Stimulated activated CD4-positive, alpha-beta T cell treated with anti-CD3 and anti-CD28 coated beads, Interleukin-2, amount 100 ng/mL, for 24 hours (primary cell): ENCODE measurements at regions not wholly inside any gene's neighbourhood (a gene's known extent, or its start where the extent isn't known, plus 50 kb on each side); places are given as distances from the start of the nearest gene placed in this dataset.
"Not testable (repeated sequence)": the region's sequence is repeated elsewhere in the genome, so short reads cannot be mapped to it uniquely, and the experiment has no call there.

Source experiments
- DNase-seq, 2 donors: peaks; one replicate each; pipeline ENCODE4 v3.0.0-alpha.2; 2020

GRCh38 chr9:103427696-103428095, 432.6 kb downstream of the CYLC2 start:
- DNase-seq = no peak

DNA sequence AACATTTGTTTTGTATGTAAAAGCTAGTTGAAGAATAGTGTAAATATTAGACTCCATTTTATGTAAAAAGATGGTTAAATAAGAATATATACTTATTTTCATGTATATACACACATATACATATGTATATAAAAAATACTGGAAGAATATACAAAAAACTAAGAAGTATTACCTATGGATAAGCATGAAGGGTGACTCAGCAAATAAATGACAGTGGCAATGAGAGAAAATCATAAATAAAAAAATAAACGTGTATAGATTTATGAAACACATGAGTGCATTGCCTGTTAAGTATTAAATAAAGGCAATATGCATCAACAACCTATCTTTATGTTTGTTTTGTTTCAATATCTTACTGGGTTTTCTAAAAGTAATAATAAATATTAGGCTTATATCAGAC, 435.3 kb downstream of the CYLC2 start:
- DNase-seq = no peak

GRCh38 chr9:103431809-103432208, 436.7 kb downstream of the CYLC2 start:
- no peak for DNase-seq

DNA sequence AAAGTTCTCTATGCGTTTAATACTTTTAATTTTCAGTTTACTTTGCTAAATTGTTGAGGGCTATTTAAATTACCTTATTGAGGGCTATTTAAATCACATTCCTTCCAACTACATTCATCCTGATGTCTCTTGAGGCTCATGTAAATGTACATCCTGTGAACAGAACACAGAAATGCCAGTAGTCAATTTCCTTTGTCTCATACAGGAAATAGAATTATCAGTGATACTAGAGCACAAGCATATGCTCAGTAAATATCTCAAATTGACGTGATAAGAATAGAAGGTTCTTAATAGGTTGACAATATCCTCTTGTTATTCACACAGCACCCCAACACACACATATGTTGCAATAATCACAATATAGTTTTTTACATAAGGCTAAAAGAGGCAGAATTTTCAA, 449.0 kb downstream of the CYLC2 start:
- DNase-seq = no peak

- no peak for DNase-seq
These were observed 463.7 kb downstream of the CYLC2 start for GRCh38 chr9:103458826-103459225.

GRCh38 chr9:103471241-103471640, 476.1 kb downstream of the CYLC2 start:
- no peak for DNase-seq

DNA sequence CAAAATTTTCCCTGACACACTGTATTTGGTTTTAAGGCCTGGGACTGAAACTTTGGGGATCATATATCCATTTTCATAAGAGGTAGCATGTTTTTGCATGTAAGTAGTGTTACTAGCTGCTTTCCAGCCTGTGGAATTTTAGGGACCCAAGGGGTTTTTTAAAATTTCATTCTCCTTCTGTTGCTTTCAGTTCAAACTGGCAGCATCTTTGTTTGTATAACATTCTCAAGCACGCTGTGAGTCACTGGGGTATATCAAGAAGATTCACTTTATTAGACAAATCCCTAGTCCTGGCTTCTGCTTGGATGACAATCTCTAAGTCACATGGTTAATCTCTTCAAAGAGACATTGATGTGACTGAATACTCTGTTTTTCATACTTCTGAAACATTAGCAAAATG, 479.0 kb downstream of the CYLC2 start:
- no peak for DNase-seq

GRCh38 chr9:103483471-103484096, 488.5 kb downstream of the CYLC2 start:
- no peak for DNase-seq

DNA sequence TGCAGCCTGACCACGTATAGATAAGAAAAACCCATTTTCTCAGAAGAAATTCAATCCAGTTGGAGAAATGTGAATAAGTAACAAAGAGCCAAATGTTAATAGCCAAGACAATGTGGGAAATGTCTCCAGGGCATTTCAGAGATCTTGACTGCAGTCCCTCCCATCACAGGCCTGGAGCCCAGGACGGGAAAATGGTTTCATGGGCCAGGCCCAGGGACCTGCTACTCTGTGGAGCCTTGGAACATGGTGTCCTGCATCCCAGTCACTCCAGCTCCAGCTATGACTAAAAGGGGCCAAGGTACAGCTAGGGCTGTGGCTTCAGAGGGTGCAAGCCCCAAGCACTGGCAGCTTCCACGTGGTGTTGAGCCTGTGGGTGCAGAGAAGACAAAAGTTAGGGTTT, 490.0 kb downstream of the CYLC2 start:
- DNase-seq = no peak

- no peak for DNase-seq
These were observed 519.6 kb downstream of the CYLC2 start for GRCh38 chr9:103514767-103515166.

GRCh38 chr9:103522409-103522808, 527.3 kb downstream of the CYLC2 start:
- DNase-seq = no peak

- DNase-seq = no peak
These were observed 535.8 kb downstream of the CYLC2 start for GRCh38 chr9:103530934-103531333.

- DNase-seq = no peak
These were observed 538.2 kb downstream of the CYLC2 start for GRCh38 chr9:103533318-103533717.

DNA sequence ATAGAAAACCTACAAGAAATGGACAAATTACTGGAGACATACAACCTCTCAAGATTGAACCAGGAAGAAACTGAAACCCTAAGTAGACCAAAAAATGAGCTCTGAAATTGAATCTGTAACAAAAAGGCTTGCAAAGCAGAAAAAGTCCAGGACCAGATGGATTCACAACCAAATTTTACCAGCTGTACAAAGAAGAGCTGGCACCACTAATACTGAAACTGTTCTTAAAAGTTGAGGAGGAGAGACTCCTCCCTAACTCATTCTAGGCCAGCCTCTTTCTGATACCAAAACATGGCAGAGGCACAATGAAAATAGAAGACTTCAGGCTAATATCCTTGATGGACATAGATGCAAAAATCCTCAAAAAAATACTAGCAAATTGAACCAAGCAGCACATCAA, 542.3 kb downstream of the CYLC2 start:
- DNase-seq = no peak

GRCh38 chr9:103545260-103545659, 548.8 kb upstream of the SMC2 start:
- DNase-seq = no peak

DNA sequence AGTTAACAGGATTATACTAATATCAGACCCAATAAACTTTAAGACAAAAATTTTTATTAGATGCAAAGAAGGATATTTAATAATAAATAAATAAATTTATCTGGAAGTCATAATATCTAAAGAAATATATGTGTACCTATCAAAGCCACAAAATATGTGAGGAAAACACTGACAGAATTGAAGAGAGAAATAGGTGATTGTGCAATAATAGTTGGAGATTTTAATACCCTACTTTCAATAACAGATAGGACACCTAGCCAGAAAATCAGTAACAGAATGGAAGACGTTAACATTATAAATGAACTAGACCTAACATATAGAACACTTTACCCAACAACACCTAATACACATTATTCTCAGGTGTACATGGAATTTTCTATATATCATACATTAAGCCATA, 541.4 kb upstream of the SMC2 start:
- DNase-seq = no peak

GRCh38 chr9:103574056-103574455, 520.1 kb upstream of the SMC2 start:
- no peak for DNase-seq

DNA sequence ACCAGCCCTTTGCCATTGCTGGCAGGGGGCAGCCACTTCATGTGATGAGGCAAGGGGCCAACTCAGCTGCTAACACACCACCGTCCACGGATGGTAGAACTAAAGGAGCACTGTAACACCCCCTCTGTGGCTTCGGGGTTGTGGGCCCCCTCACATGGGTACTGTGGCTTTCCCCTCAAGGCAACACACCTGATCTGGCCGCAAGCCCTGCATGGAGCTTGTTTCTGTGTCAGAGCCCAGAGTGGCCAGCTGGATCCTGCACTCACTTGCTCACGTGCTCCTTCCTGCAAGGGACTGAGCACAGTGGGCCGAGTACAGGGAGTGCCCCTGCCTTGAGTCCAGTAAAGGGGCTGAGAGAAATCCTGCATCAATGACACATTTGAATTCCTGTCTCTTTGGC, 507.4 kb upstream of the SMC2 start:
- no peak for DNase-seq

DNA sequence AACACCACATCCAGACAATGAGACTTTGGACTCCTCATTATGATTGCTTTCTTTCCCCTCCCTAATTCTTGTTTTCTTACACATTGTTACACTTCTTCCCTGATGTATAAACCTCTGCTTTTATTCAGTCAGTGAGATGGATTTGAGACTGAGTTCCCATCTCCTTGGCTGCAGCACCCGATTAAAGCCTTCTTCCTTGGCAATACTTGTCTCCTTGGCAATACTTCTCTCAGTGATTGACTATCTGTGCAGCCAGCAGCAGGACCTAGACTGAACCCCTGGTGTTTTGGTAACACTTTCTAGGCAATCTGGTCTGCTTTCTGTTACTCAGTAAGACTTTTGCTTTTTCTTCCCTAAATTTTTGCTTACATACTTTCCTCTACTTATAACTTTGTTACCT, 492.8 kb upstream of the SMC2 start:
- no peak for DNase-seq

GRCh38 chr9:103611950-103612349, 482.2 kb upstream of the SMC2 start:
- not testable (repeated sequence) for DNase-seq

DNA sequence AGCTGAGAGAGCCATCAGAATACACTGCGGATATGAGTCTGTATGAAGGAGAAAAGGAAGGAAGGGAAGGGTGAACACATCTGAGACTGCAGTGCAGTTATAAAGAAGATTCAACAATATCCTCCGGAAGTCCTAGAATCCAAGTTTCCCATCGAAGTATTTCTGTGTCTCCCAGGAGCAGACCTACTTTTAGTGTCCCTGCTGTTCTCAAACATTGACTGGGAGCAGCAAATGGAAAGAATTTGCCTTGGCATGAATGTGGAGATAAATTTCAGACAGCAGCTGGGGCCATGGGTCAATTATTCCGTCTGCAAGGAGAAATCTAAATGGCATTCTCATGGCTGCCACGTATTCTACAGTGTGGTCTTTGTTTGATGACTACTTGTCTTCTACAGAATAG, 478.1 kb upstream of the SMC2 start:
- DNase-seq = no peak

- DNase-seq = no peak
These were observed 477.1 kb upstream of the SMC2 start for GRCh38 chr9:103617046-103617445.

DNA sequence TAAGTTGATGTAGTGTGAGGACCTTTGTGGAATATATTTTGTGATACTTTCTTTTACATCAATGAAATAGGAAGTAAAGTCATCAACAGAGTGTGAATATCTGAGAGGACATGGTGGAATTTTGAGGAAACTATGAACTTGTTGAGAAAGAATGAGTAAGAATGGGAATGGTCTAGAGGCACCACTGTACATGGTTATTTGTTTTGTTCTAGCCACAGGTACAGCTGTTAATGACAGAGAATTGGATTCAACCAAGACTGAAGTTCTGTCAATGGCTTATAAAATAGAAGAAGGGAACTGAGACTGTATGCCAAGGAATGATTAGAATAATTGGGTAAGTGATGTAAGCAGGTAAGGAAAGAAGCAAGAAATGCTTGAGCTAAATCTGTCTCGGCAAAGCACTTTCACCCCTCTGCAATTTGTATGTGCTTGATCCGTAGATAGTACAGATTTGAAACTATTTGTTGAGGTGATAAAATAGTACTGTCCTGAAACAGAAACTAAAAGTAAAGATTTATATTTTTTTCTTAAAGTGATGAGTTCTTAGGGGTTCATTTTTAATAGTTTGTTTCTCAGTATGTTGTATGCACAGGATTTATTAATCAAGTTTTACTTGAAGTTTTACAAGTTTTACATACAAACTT, 468.8 kb upstream of the SMC2 start:
- no peak for DNase-seq

DNA sequence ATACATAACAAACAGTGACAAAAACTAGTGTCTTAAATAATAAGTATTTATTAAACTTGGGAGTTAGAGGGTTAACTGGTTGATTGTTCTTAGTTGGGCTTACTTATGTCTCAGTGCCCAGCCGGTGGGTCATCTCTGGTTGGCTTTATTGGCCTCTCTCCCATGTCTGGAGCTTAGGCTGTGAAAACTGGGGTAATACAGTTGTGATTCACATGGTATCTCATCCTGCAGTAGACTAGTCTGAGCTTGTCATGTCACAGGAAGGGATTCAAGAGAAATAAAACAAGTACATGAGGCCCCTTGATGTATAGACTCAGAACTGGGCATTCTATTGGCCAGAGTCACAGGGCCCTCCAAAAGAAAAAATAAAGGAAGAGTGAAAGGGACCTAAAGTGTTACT, 466.4 kb upstream of the SMC2 start:
- DNase-seq = no peak

DNA sequence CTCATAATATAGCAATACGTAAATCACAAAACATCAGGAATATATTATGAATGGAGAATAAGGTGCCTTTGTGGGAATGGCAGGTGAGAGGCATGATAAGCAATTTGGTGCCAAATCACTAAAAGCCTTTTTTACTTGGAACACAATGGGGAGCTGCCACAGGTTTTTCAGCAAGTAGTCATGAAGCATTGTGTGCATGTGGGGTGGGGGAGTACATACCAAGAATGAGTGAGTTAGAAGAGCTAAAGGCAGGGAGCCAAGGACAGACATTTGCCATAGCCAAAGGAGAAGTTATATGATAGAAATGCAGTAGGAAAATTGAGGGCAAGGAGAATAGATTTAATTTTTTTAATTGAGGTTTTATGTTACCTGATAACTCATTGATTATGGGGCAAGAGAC, 445.0 kb upstream of the SMC2 start:
- no peak for DNase-seq
